B cell (primary cell): ENCODE measurements at regions not wholly inside any gene's neighbourhood (a gene's known extent, or its start where the extent isn't known, plus 50 kb on each side); places are given as distances from the start of the nearest gene placed in this dataset.

Source experiments
- ATAC-seq: fragments of 200-7000 bp; cut with Tn5 transposase; one replicate; pipeline ENCODE4 v1.10.0; 2021; ENCODE audit warnings: low read depth, mild to moderate bottlenecking, moderate number of reproducible peaks, moderate library complexity
- CTCF ChIA-PET: fragments of 350-600 bp; sonication (Branson Sonifier 250); formaldehyde crosslinking; loops from one replicate; lab custom pipeline; 2021; ENCODE audit warnings: antibody characterized with exemption, inconsistent platforms; lab: Charles Lee
- POLR2A ChIA-PET: fragments of 350-600 bp; sonication (Branson Sonifier 250); formaldehyde crosslinking; loops from one replicate; lab custom pipeline; 2021; ENCODE audit warnings: antibody characterized with exemption; lab: Charles Lee
- DNase-seq: peaks from one replicate; pipeline ENCODE4 v3.0.0; 2013
- H2AFZ ChIP-seq: 2 replicates; pipeline ENCODE4 v1.6.1; 2012; ENCODE audit warnings: mild to moderate bottlenecking, low read depth, low read length; ENCODE audit not compliant: insufficient read depth, poor library complexity, severe bottlenecking
- H3K27ac ChIP-seq, 2 donors: 1 replicate in 1 of 2; 2 replicates in 1 of 2; pipeline ENCODE4 v1.5.1; 2012 to 2013; ENCODE audit warnings: low read length in 2 of 2, mild to moderate bottlenecking in 2 of 2, moderate library complexity in 1 of 2
- H3K27me3 ChIP-seq, 4 experiments: fragments of 200-600 bp in 1 of 4; sonication (generic) in 1 of 4; replicated peaks in 1 of 4; 1 replicate in 2 of 4; 2 replicates in 2 of 4; pipeline versions ENCODE4 v1.6.1 to v1.7.0; 2013 to 2016; ENCODE audit warnings: low read length in 3 of 4, mild to moderate bottlenecking in 2 of 4, mixed read lengths in 1 of 4, moderate library complexity in 1 of 4; ENCODE audit not compliant: insufficient read depth in 4 of 4, control insufficient read depth in 3 of 4; ENCODE audit errors: control extremely low read depth in 1 of 4
- H3K36me3 ChIP-seq, 2 experiments: replicated peaks in 1 of 2; 1 replicate in 1 of 2; 2 replicates in 1 of 2; pipeline versions ENCODE4 v1.6.1 to v1.7.1; 2013; ENCODE audit warnings: low read length in 1 of 2; ENCODE audit not compliant: insufficient read depth in 2 of 2, control insufficient read depth in 1 of 2; ENCODE audit errors: control extremely low read depth in 1 of 2, extremely low read depth in 1 of 2
- H3K4me1 ChIP-seq, 2 donors: fragments of 200-600 bp in 1 of 2; sonication (generic) in 1 of 2; 1 replicate in 1 of 2; 2 replicates in 1 of 2; pipeline versions ENCODE4 v1.5.1 to v1.6.1; 2013 to 2017; ENCODE audit warnings: low read length in 2 of 2; ENCODE audit not compliant: control insufficient read depth in 2 of 2, insufficient read depth in 2 of 2
- H3K4me2 ChIP-seq: replicated peaks from 2 replicates; pipeline ENCODE3; 2012; ENCODE audit warnings: mild to moderate bottlenecking, low read depth, low read length; ENCODE audit not compliant: poor library complexity, severe bottlenecking
- H3K4me3 ChIP-seq, 5 experiments: fragments of 200-600 bp in 1 of 5; sonication (generic) in 1 of 5; 1 replicate in 3 of 5; 2 replicates in 2 of 5; pipeline versions ENCODE4 v1.5.1 to v1.7.0; 2011 to 2016; ENCODE audit warnings: low read length in 4 of 5, mild to moderate bottlenecking in 4 of 5, low read depth in 2 of 5, control low read depth in 1 of 5, moderate library complexity in 1 of 5; ENCODE audit not compliant: insufficient read depth in 1 of 5; ENCODE audit errors: control extremely low read depth in 1 of 5, extremely low read depth in 1 of 5
- H3K79me2 ChIP-seq: fragments of 200-600 bp; sonication (generic); one replicate; pipeline ENCODE4 v1.6.0; 2016; ENCODE audit warnings: low read length; ENCODE audit not compliant: control insufficient read depth, insufficient read depth
- H3K9ac ChIP-seq: fragments of 200-600 bp; sonication (generic); 2 replicates; pipeline ENCODE4 v1.6.1; 2017; ENCODE audit warnings: mild to moderate bottlenecking, low read length, moderate library complexity
- H3K9me3 ChIP-seq, 3 donors: one replicate each; pipeline versions ENCODE4 v1.6.1 to v1.7.1; 2013; ENCODE audit warnings: low read length in 2 of 3; ENCODE audit not compliant: control insufficient read depth in 2 of 3, insufficient read depth in 1 of 3; ENCODE audit errors: control extremely low read depth in 1 of 3
- H4K20me1 ChIP-seq: 2 replicates; pipeline ENCODE4 v1.6.0; 2012; ENCODE audit warnings: mild to moderate bottlenecking, low read length; ENCODE audit not compliant: insufficient read depth, control insufficient read depth, poor library complexity, severe bottlenecking
- H3K27ac Mint-ChIP-seq: one replicate; pipeline ENCODE4 v1.8.0; 2021; ENCODE audit warnings: mixed read lengths
- H3K27me3 Mint-ChIP-seq: one replicate; pipeline ENCODE4 v1.8.0; 2021; ENCODE audit warnings: mixed read lengths
- H3K4me1 Mint-ChIP-seq: one replicate; pipeline ENCODE4 v1.8.0; 2021; ENCODE audit warnings: mixed read lengths
- H3K4me3 Mint-ChIP-seq: one replicate; pipeline ENCODE4 v1.8.0; 2021; ENCODE audit warnings: mixed read lengths
- H3K9me3 Mint-ChIP-seq: one replicate; pipeline ENCODE4 v1.8.0; 2022; ENCODE audit warnings: mixed read lengths; ENCODE audit not compliant: insufficient read depth
- CTCF ChIP-seq: fragments of 200-600 bp; IDR thresholded peaks from one replicate; pipeline ENCODE4 v1.8.0; 2022; ENCODE audit warnings: antibody characterized with exemption, mild to moderate bottlenecking
- EZH2 ChIP-seq: IDR thresholded peaks from 2 replicates; pipeline ENCODE4 v1.6.1; 2012; ENCODE audit warnings: borderline replicate concordance, low read depth, mild to moderate bottlenecking, moderate library complexity, low read length; ENCODE audit not compliant: insufficient read depth, poor library complexity, severe bottlenecking
- WGBS: methylation state at CpG from one replicate; pipeline ENCODE4 v1.1.5; 2013; ENCODE audit warnings: missing lambda C conversion rate; ENCODE audit not compliant: insufficient coverage; 5-methylcytosine and 5-hydroxymethylcytosine counted together
- intact Hi-C: fragments of 100-400 bp; cut with micrococcal nuclease; formaldehyde crosslinking; loops from one replicate; pipeline ENCODE4 v1.10.0; 2022

GRCh38 chr22:44439356-44440223, 58.4 kb downstream of the RTL6 start:
- H3K27ac ChIP-seq = no peak overlapping the region
- ATAC-seq (no peak), DNase-seq (no peak)
- Mint-ChIP-seq H3K27ac (no peak overlapping the region), H3K4me3 (no peak overlapping the region), H3K4me1 (no peaks in the 10 kb centered on the region), H3K9me3 (no peaks in the 10 kb centered on the region), H3K27me3 (peaks cover 4% of the 10 kb centered on the region)
- H3K36me3 ChIP-seq = no peaks in the 10 kb centered on the region
- H2AFZ ChIP-seq = no peak overlapping the region
- H3K79me2 ChIP-seq = no peaks in the 10 kb centered on the region
- H3K4me3 ChIP-seq = no peak overlapping the region
- H3K4me1 ChIP-seq = no peaks in the 10 kb centered on the region
- intact Hi-C loops = no loop called here
- no peaks in the 10 kb centered on the region for H4K20me1 ChIP-seq
- WGBS = 60% methylated on average over 16 of the region's 21 CpGs
- POLR2A ChIA-PET = no interaction called here
- H3K9me3 ChIP-seq = no peaks in the 10 kb centered on the region
- H3K9ac ChIP-seq = no peak overlapping the region
- TF ChIP-seq CTCF (no peak), EZH2 (no peak)
- H3K27me3 ChIP-seq = no peaks in the 10 kb centered on the region
- CTCF ChIA-PET = no interaction called here
- H3K4me2 ChIP-seq = no peak overlapping the region

GRCh38 chr22:44438481-44439131, 59.4 kb downstream of the RTL6 start:
- H3K9me3 ChIP-seq = no peaks in the 10 kb centered on the region
- 92% methylated on average over 20 of the region's 20 CpGs for WGBS
- Mint-ChIP-seq H3K27me3 (peaks cover 7% of the 10 kb centered on the region), H3K9me3 (no peaks in the 10 kb centered on the region), H3K27ac (no peak overlapping the region), H3K4me3 (no peak overlapping the region), H3K4me1 (no peaks in the 10 kb centered on the region)
- ChIA-PET CTCF (no interaction called here), POLR2A (no interaction called here)
- H3K27me3 ChIP-seq = no peaks in the 10 kb centered on the region
- intact Hi-C loops = no loop called here
- H3K4me1 ChIP-seq = no peaks in the 10 kb centered on the region
- no peaks in the 10 kb centered on the region for H4K20me1 ChIP-seq
- no peak overlapping the region for H3K4me2 ChIP-seq
- H3K36me3 ChIP-seq = no peaks in the 10 kb centered on the region
- TF ChIP-seq CTCF (no peak), EZH2 (no peak)
- DNase-seq (no peak), ATAC-seq (no peak)
- no peak overlapping the region for H3K27ac ChIP-seq
- H3K9ac ChIP-seq = no peak overlapping the region
- no peak overlapping the region for H3K4me3 ChIP-seq
- no peaks in the 10 kb centered on the region for H3K79me2 ChIP-seq
- H2AFZ ChIP-seq = no peak overlapping the region
